AG04449 (cell line): ENCODE measurements at regions not wholly inside any gene's neighbourhood (a gene's known extent, or its start where the extent isn't known, plus 50 kb on each side); places are given as distances from the start of the nearest gene placed in this dataset.

Experiments used
- CTCF ChIA-PET: fragments of 350-600 bp; formaldehyde crosslinking; extraction: SDS; loops from one replicate; lab custom pipeline; 2021; ENCODE audit warnings: antibody characterized with exemption; lab: Yijun Ruan, JAX
- POLR2A ChIA-PET: fragments of 400-600, 350-600 bp; formaldehyde crosslinking; extraction: SDS; loops from one replicate; lab custom pipeline; 2020; ENCODE audit warnings: antibody characterized with exemption, inconsistent platforms; lab: Yijun Ruan, JAX
- DNase-seq: peaks from one replicate; pipeline ENCODE4 v3.0.0-alpha.2; 2010; ENCODE audit warnings: low read depth, low spot score
- H3K4me3 ChIP-seq: 2 replicates; pipeline ENCODE4 v1.5.1; 2011; ENCODE audit warnings: low read depth, mild to moderate bottlenecking, control low read depth, low read length
- CTCF ChIP-seq: IDR thresholded peaks from one replicate; pipeline ENCODE4 v1.5.1; 2011; ENCODE audit warnings: mild to moderate bottlenecking, moderate library complexity, low read length, control low read depth, inconsistent platforms; ENCODE audit not compliant: insufficient read depth; ENCODE audit errors: missing control alignments

GRCh38 chr2:149988361-149988760 is 400.8 kb upstream of the MMADHC start:
- no peak overlapping the region for H3K4me3 ChIP-seq
- DNase-seq = no peak
- ChIA-PET POLR2A (no interaction called here), CTCF (no interaction called here)
- TF ChIP-seq CTCF = no peak

DNA sequence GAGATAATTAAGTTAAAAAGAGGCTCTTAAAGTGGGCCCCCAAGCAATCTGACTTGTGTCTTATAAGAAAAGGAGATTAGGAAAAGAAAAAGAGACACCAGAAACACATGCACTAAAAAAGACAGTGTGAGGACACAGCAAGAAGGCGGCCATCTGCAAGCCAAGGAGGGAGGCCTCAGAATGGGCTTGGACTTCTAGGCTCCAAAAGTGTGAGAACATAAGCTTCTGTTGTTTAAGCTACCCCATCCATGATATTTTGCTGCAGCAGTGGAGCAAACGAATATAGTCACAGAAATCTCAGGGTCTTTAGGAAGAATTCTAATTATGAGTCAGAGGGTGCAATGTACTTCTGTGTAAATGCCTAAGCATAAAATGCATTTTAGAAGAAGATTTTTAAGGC is 399.3 kb upstream of the MMADHC start:
- DNase-seq = no peak
- no peak overlapping the region for H3K4me3 ChIP-seq
- ChIA-PET CTCF (no interaction called here), POLR2A (no interaction called here)
- no peak for TF ChIP-seq CTCF

DNA sequence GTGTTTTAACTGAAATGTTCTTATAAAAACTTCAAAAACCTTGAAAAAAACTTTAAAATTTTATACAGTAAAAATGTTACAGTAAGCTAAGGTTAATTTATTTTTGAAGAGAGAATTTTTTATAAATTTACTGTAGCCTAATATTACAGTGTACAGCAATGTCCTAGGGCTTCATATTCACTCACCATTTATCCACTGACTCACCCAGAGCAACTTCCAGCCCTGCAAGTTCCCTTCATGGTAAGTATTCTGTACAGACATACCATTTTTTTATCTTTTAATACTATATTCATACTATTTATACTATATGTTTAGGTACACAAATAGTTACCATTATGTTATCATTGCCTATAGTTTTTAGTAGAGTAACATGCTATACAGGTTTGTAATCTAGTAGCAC is 396.7 kb upstream of the MMADHC start:
- CTCF ChIA-PET = no interaction called here
- H3K4me3 ChIP-seq = no peak overlapping the region
- DNase-seq = no peak
- POLR2A ChIA-PET = no interaction called here
- TF ChIP-seq CTCF = no peak

GRCh38 chr2:149972066-149972465 is 384.5 kb upstream of the MMADHC start:
- no peak for TF ChIP-seq CTCF
- no peak for DNase-seq
- H3K4me3 ChIP-seq = no peak overlapping the region
- ChIA-PET CTCF (no interaction called here), POLR2A (no interaction called here)

- no peak overlapping the region for H3K4me3 ChIP-seq
- no peak for TF ChIP-seq CTCF
- DNase-seq = no peak
- ChIA-PET POLR2A (no interaction called here), CTCF (no interaction called here)
Measured at GRCh38 chr2:149954981-149955600, 367.5 kb upstream of the MMADHC start.

- ChIA-PET CTCF (no interaction called here), POLR2A (no interaction called here)
- no peak overlapping the region for H3K4me3 ChIP-seq
- TF ChIP-seq CTCF = no peak
- no peak for DNase-seq
Measured at GRCh38 chr2:149953627-149954026, 366.1 kb upstream of the MMADHC start.
